H9 (cell line): ENCODE measurements at regions not wholly inside any gene's neighbourhood (a gene's known extent, or its start where the extent isn't known, plus 50 kb on each side); places are given as distances from the start of the nearest gene placed in this dataset.

Experiments used
- DNase-seq: peaks from one replicate; pipeline ENCODE4 v3.0.0-alpha.2; 2017
- H2AFZ ChIP-seq: one replicate; pipeline ENCODE4 v1.6.1; 2013; ENCODE audit warnings: mild to moderate bottlenecking, low read length, control low read depth, moderate library complexity
- H2AK5ac ChIP-seq: 2 replicates; pipeline ENCODE4 v1.6.1; 2013; ENCODE audit warnings: low read length, control low read depth, mixed read lengths; ENCODE audit not compliant: insufficient read length
- H2BK120ac ChIP-seq: one replicate; pipeline ENCODE4 v1.6.1; 2013; ENCODE audit warnings: low read depth, mild to moderate bottlenecking, low read length, control low read depth, inconsistent platforms; ENCODE audit not compliant: poor library complexity, severe bottlenecking
- H2BK12ac ChIP-seq: 2 replicates; pipeline ENCODE4 v1.6.1; 2013; ENCODE audit warnings: low read length, control low read depth, mixed read lengths, low read depth; ENCODE audit not compliant: insufficient read length
- H2BK15ac ChIP-seq: 2 replicates; pipeline ENCODE4 v1.6.1; 2013; ENCODE audit warnings: low read depth, low read length, control low read depth
- H2BK20ac ChIP-seq: one replicate; pipeline ENCODE4 v1.6.1; 2013; ENCODE audit warnings: low read depth, mild to moderate bottlenecking, low read length, control low read depth, inconsistent platforms; ENCODE audit not compliant: poor library complexity, severe bottlenecking
- H2BK5ac ChIP-seq: 2 replicates; pipeline ENCODE4 v1.6.1; 2013; ENCODE audit warnings: low read length, control low read depth, mixed read lengths; ENCODE audit not compliant: insufficient read length
- H3K14ac ChIP-seq: 2 replicates; pipeline ENCODE4 v1.6.1; 2013; ENCODE audit warnings: low read length, control low read depth; ENCODE audit not compliant: insufficient read depth
- H3K18ac ChIP-seq: 2 replicates; pipeline ENCODE4 v1.6.1; 2013; ENCODE audit warnings: low read depth, mild to moderate bottlenecking, mixed read lengths, low read length, control low read depth; ENCODE audit not compliant: insufficient read length
- H3K23ac ChIP-seq: 2 replicates; pipeline ENCODE4 v1.6.1; 2013; ENCODE audit warnings: low read length, control low read depth, mixed read lengths, low read depth; ENCODE audit not compliant: insufficient read length
- H3K23me2 ChIP-seq: 2 replicates; pipeline ENCODE4 v1.6.1; 2013; ENCODE audit warnings: low read depth, mild to moderate bottlenecking, mixed read lengths, low read length, control low read depth; ENCODE audit not compliant: insufficient read length, poor library complexity, severe bottlenecking
- H3K27ac ChIP-seq: 2 replicates; pipeline ENCODE4 v1.5.1; 2013; ENCODE audit warnings: low read length, control low read depth, mixed read lengths, low read depth; ENCODE audit not compliant: insufficient read length
- H3K27me3 ChIP-seq: 2 replicates; pipeline ENCODE4 v1.6.1; 2013; ENCODE audit warnings: low read length, control low read depth, inconsistent platforms; ENCODE audit not compliant: insufficient read depth
- H3K4ac ChIP-seq: 2 replicates; pipeline ENCODE4 v1.6.1; 2013; ENCODE audit warnings: low read depth, mild to moderate bottlenecking, control low read depth, inconsistent platforms, low read length, moderate library complexity
- H3K4me1 ChIP-seq: 2 replicates; pipeline ENCODE4 v1.6.1; 2013; ENCODE audit warnings: low read length, control low read depth, inconsistent platforms; ENCODE audit not compliant: insufficient read depth
- H3K4me2 ChIP-seq: 2 replicates; pipeline ENCODE4 v1.6.1; 2013; ENCODE audit warnings: low read length, control low read depth, mixed read lengths; ENCODE audit not compliant: insufficient read length, insufficient read depth
- H3K56ac ChIP-seq: 2 replicates; pipeline ENCODE4 v1.6.1; 2013; ENCODE audit warnings: low read depth, mild to moderate bottlenecking, mixed read lengths, low read length, control low read depth; ENCODE audit not compliant: insufficient read length
- H3K79me1 ChIP-seq: 2 replicates; pipeline ENCODE4 v1.6.1; 2013; ENCODE audit warnings: low read depth, mild to moderate bottlenecking, moderate library complexity, low read length, control low read depth, inconsistent platforms; ENCODE audit not compliant: insufficient read depth, poor library complexity, severe bottlenecking
- H3K79me2 ChIP-seq: 2 replicates; pipeline ENCODE4 v1.6.1; 2013; ENCODE audit warnings: low read length, control low read depth, inconsistent platforms; ENCODE audit not compliant: insufficient read depth
- H3K9ac ChIP-seq: 2 replicates; pipeline ENCODE4 v1.6.1; 2013; ENCODE audit warnings: low read length, control low read depth, mixed read lengths; ENCODE audit not compliant: insufficient read length; ENCODE audit errors: extremely low read depth
- H3K9me3 ChIP-seq: one replicate; pipeline ENCODE4 v1.6.1; 2013; ENCODE audit warnings: low read depth, low read length, inconsistent platforms; ENCODE audit not compliant: control insufficient read depth
- H3T11ph ChIP-seq: one replicate; pipeline ENCODE4 v1.6.1; 2013; ENCODE audit warnings: mild to moderate bottlenecking, low read length, control low read depth, inconsistent platforms
- H4K20me1 ChIP-seq: one replicate; pipeline ENCODE4 v1.6.1; 2013; ENCODE audit not compliant: control insufficient read depth, insufficient read length, insufficient read depth
- H4K5ac ChIP-seq: 2 replicates; pipeline ENCODE4 v1.6.1; 2013; ENCODE audit warnings: low read depth, mild to moderate bottlenecking, mixed read lengths, low read length, control low read depth; ENCODE audit not compliant: insufficient read length
- H4K8ac ChIP-seq: replicated peaks from 2 replicates; pipeline ENCODE4 v1.6.1; 2013; ENCODE audit warnings: low read length, control low read depth, mixed read lengths, low read depth; ENCODE audit not compliant: insufficient read length
- H4K91ac ChIP-seq: 2 replicates; pipeline ENCODE4 v1.6.1; 2013; ENCODE audit warnings: low read depth, mild to moderate bottlenecking, moderate library complexity, mixed read lengths, low read length, control low read depth; ENCODE audit not compliant: insufficient read length
- H3K27ac Mint-ChIP-seq, 3 experiments: 2 replicates in 2 of 3; 3 replicates in 1 of 3; pipeline ENCODE4 v1.8.0; 2020 to 2021; ENCODE audit warnings: mixed read lengths in 3 of 3, mild to moderate bottlenecking in 1 of 3, moderate library complexity in 1 of 3
- H3K27me3 Mint-ChIP-seq: 2 replicates; pipeline ENCODE4 v1.8.0; 2021; ENCODE audit warnings: low read depth, mild to moderate bottlenecking, moderate library complexity, mixed read lengths
- H3K36me3 Mint-ChIP-seq, 3 experiments: 2 replicates in 2 of 3; 3 replicates in 1 of 3; pipeline ENCODE4 v1.8.0; 2020 to 2021; ENCODE audit warnings: low read depth in 3 of 3, mixed read lengths in 3 of 3; ENCODE audit not compliant: insufficient read depth in 1 of 3
- H3K4me1 Mint-ChIP-seq, 2 experiments: 2 replicates each; pipeline ENCODE4 v1.8.0; 2020; ENCODE audit warnings: mixed read lengths in 2 of 2
- H3K4me3 Mint-ChIP-seq, 2 experiments: 2 replicates in 1 of 2; 3 replicates in 1 of 2; pipeline ENCODE4 v1.8.0; 2020 to 2021; ENCODE audit warnings: mild to moderate bottlenecking in 2 of 2, mixed read lengths in 2 of 2, moderate library complexity in 1 of 2
- H3K9me3 Mint-ChIP-seq, 2 experiments: 2 replicates in 1 of 2; 3 replicates in 1 of 2; pipeline ENCODE4 v1.8.0; 2020; ENCODE audit warnings: mild to moderate bottlenecking in 2 of 2, mixed read lengths in 2 of 2, moderate library complexity in 1 of 2
- CTCF ChIP-seq: fragments of 200-600 bp; sonication (generic); conservative IDR thresholded peaks from 3 replicates; pipeline ENCODE4 v1.8.0; 2021; ENCODE audit warnings: antibody characterized with exemption, mild to moderate bottlenecking
- WGBS: extraction: QIAGEN DNeasy Blood & Tissue Kit; methylation state at CpG from one replicate; pipeline ENCODE4 v1.1.7; 2013; ENCODE audit warnings: missing lambda C conversion rate, low lambda C conversion rate, mixed read lengths; ENCODE audit not compliant: insufficient read length; ENCODE audit errors: extremely low coverage; 5-methylcytosine and 5-hydroxymethylcytosine counted together

- Mint-ChIP-seq H3K4me3 (no peak overlapping the region), H3K27ac (peak overlapping the region in 1 of 3 experiments; percentile 10; a peak in 1 of 7 replicates), H3K27me3 (no peaks in the 10 kb centered on the region), H3K9me3 (peaks cover 16% of the 10 kb centered on the region in 2 experiments), H3K4me1 (no peaks in the 10 kb centered on the region), H3K36me3 (peaks cover 0 to 15% (median 0%) of the 10 kb centered on the region in 3 experiments; a peak in 1 of 7 replicates)
- Histone ChIP-seq H3K56ac (no peak overlapping the region), H4K8ac (no peak overlapping the region), H3K9me3 (peaks cover 5% of the 10 kb centered on the region), H4K91ac (no peak overlapping the region), H3K9ac (no peak overlapping the region), H2BK20ac (no peak overlapping the region), H2AK5ac (no peak overlapping the region), H3K4me1 (no peaks in the 10 kb centered on the region), H2BK120ac (no peak overlapping the region), H3K4me2 (no peak overlapping the region), H3T11ph (no peak overlapping the region), H3K79me2 (no peaks in the 10 kb centered on the region), H4K5ac (no peak overlapping the region), H2BK15ac (no peak overlapping the region), H3K27me3 (no peaks in the 10 kb centered on the region), H3K18ac (no peak overlapping the region), H3K27ac (no peak overlapping the region), H3K23me2 (no peaks in the 10 kb centered on the region), H2AFZ (no peak overlapping the region), H3K79me1 (no peaks in the 10 kb centered on the region), H2BK5ac (no peak overlapping the region), H4K20me1 (no peaks in the 10 kb centered on the region), H3K14ac (no peak overlapping the region), H3K4ac (no peak overlapping the region), H3K23ac (no peak overlapping the region), H2BK12ac (no peak overlapping the region)
- WGBS = no CpG with 5 or more reads among the region's 10 CpGs
- DNase-seq = peak; percentile 34
- no peak for TF ChIP-seq CTCF
These were observed 106.6 kb upstream of the VASH1 start for GRCh38 chr14:76654573-76655108.
